Stimulated activated CD4-positive, alpha-beta T cell treated with anti-CD3 and anti-CD28 coated beads, Interleukin-15, amount 100 ng/mL, for 24 hours (primary cell): ENCODE measurements at regions not wholly inside any gene's neighbourhood (a gene's known extent, or its start where the extent isn't known, plus 50 kb on each side); places are given as distances from the start of the nearest gene placed in this dataset.
"Not testable (repeated sequence)": the region's sequence is repeated elsewhere in the genome, so short reads cannot be mapped to it uniquely, and the experiment has no call there.

Source experiments
- DNase-seq: peaks from one replicate; pipeline ENCODE4 v3.0.0-alpha.2; 2020

GRCh38 chr4:156538651-156539257 lies 432.8 kb downstream of the PDGFC start:
- no peak for DNase-seq

GRCh38 chr4:156538210-156538609 lies 433.4 kb downstream of the PDGFC start:
- no peak for DNase-seq

DNA sequence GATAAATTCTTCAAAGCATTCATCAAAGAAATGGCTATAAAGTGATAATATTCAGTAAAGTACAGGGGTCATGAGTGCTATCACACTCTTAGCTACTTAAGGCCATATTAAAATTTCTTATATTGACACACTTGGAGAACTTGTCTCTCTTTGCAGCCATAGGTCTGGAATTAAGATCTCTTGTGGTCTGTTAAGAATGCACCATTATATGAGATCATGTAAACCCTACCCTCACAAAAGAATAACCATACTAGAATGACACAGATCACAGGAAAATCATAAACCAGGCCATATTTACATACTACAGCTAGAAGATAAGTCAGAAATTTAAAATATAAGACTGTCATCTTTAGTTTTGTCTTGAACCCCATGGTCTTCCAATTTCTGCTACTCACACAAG lies 434.3 kb downstream of the PDGFC start:
- no peak for DNase-seq

DNA sequence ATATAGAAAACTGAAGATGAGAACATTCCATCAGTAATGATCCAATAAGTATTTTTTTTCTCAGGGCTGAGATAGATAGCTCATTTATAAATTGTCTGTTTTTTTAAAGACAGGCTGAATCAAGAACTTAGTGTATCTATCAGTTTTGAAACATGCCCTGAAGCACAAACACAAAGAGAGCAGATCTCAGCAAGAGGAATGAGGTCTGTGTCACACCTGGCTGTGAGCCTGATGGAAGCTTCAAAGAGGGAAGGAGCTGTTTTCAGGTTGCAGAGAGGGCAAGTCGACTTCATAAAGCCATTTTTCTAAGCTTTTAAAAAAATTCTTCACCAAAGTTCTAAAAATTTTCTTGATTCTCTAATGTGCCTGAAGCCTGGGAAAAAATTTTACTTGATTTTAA lies 434.9 kb downstream of the PDGFC start:
- no peak for DNase-seq

DNA sequence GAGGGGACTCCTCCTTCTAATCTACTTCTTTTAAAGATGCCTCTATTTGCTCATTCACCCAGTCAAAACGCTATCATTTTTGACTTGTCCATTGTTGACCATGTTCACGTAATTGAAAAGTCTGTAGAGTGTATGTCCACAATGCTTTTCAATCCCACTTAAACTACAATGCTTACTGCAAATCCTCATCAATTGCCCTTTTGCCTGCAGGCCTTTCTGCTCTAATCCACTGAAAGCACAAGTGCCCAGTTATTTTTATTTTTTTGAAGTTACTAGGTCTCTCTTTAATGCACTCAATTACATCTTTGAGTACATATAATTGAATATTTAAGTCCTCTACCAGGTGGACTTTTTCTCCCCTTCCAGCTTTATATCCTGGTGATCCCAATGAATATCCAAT lies 437.4 kb downstream of the PDGFC start:
- DNase-seq: no peak

- no peak for DNase-seq
Measured at GRCh38 chr4:156528216-156528615, 443.4 kb downstream of the PDGFC start.

DNA sequence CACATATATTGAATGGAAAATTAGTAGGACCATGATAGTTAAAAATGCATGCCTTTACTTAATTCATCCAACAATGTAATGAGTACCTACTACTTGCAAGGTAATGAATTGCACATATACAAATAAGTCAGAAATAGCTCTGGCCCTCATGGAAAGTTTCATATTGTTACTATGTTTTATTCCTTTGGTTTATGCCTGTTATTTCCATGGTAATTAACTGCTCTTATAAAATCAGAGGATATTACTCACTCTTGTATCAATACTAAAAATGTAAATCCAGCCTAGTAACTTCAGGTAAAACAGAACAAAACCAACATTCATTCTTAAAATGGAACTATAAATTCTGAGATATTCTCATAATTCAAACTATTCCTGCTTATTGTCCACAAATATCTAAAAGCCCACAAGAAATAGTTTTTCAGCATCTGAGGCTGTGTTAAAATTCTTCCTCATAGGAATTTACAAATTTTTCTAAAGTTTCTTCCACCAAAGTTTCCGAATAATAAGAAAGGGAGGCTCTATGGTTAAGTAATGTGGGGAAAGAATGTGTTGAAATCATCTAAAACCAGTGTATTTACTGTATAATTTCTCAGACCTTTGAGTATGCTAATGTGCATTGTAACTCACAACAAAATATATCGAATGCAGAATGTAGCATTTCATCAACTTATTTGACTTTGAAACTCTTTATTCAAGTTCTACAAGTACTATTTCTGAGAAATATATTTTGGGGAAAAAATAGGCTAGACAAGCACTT lies 444.2 kb downstream of the PDGFC start:
- DNase-seq: no peak

DNA sequence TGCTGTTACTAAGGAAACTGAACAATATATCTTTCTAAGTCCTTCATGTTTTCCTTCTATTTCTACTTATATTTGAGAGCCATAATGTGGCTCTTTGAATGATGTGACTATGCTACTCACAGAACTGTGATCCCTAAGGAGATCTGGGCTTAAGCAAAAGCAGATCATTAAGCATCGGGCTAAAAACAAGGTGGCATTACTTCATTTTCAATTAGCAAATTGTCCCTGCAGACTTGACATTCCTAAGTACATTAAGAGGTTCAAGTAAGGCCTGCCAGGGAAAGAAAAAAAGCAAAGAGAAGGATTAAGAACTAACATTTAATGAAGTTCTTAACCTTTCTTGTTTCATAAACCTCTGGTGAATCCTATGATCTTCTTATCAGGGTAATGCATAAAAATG lies 447.6 kb downstream of the PDGFC start:
- no peak for DNase-seq

- DNase-seq: no peak
Measured at GRCh38 chr4:156523492-156523891, 448.1 kb downstream of the PDGFC start.

DNA sequence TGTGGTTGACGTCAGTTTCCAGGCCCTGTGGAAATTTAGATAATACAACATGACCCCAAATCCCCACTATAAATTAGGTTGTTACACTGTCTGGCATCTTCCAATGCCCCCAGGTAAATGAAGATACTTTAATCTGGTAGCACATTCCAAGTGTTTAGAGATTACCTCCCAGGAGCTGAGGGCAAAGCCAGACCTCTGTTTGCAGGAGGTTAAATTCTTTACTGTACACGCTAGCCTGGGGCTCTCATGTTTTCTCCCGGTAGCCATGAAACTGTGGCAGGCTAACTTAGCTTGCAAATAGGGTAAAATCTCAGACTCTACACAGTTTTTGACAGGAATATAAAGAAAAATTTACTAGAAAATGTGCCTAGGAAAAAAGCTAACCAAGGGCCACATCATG lies 450.0 kb downstream of the PDGFC start:
- DNase-seq: no peak

DNA sequence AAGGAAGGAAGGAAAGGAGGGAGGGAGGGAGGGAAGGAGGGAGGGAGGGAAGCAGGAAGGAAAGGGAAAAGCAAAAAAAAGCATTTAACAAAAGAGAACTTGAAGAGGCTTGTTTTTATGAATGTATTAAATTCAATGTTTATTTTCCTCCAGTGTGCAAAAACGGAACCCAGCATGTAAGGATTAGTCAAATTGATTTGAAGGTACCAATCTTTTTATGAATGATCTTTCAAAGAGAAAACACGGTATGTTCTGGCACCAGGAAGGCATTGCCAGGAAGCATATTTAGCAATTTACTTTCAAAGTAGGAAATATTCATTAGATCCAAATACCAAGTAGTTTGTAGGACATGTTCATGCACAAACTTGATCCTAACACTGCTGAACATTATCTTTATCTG lies 453.6 kb downstream of the PDGFC start:
- no peak for DNase-seq

DNA sequence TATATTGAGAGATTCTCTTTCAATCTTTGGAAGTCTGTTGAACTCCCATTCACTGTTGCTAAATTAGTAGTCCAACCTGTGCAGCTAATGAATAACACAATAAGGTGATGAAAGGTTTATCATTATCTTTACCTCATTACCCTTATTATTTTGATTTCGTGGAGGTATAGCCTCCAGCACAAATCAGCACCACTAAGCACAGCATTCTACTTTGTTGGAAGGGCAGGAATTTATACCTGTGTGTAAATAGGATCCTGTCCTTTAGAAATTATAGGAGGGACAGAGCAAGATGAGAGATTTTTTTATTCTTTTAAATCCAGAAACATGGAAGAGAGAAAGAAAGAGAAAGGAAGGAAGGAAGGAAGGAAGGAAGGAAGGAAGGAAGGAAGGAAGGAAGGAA lies 454.1 kb downstream of the PDGFC start:
- no peak for DNase-seq

- DNase-seq: no peak
Measured at GRCh38 chr4:156516698-156517097, 454.9 kb downstream of the PDGFC start.

- no peak for DNase-seq
Measured at GRCh38 chr4:156515295-156515694, 456.3 kb downstream of the PDGFC start.

GRCh38 chr4:156512622-156513021 lies 459.0 kb downstream of the PDGFC start:
- DNase-seq: no peak

GRCh38 chr4:156509921-156510320 lies 461.7 kb downstream of the PDGFC start:
- not testable (repeated sequence) for DNase-seq

DNA sequence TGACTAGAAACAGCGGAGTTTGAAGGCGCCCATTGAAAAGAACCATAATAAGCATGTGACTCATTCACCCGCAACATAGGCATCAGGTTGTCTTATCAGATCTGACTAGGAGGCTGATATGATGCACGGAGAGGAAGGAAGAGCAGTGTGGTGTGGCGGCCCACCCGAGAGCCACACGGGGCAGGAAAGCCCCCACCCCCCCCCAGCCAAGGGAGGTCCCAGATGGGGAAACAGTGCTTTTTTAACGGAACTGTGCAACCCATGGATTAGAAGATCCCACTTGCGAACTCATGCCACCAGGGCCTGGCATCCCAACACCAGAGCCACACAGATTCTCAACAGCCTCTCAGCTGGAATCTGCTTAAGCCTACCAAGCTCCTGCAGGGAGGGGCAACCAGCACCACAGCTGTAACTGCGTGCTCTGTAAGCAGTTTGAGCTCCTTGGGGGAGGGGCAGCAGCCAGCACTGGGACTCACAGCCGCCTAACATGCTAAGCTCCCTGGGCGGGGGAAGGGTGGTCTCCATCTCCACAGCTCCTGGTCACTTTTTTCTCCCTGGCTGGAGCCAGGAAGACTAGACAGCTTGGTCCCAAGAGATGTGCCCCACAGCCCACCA lies 466.2 kb downstream of the PDGFC start:
- DNase-seq: no peak

DNA sequence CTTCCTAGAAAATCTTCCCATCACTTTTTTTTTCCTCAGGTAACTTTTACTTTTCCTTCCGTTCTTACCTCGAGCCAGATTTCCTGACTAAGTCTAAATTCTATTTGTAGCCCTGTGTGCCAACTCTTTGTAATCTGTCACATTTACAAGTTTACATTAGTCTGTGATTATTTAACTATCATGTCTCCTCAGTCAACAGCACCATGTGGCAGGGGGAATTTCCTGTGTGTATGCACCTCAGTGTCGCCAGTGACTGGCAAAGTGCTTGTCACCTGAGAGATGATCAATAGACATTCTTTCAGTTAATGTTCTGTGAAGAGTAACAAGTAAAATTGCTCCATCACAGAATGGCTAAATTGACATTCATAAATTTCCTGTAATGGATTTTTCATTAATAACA lies 468.5 kb downstream of the PDGFC start:
- DNase-seq: no peak

GRCh38 chr4:156501962-156502361 lies 469.6 kb downstream of the PDGFC start:
- no peak for DNase-seq

DNA sequence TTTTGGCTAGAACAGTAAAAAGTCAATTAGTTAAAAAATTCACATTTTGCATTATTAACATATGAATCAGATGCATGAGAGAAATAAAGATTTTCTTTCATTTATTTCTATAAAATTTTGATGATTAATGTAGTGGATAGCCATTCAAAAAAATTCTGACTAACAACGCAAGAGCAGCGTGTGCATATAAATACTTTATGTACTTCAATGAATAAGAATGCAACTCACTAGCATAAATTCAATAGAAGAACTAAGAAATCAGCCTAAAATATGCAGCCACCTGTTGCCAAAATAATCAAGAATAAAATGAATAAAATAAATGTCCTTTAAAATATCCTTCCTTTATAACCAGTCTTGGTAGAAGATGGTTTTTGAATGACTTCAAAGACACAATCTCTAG lies 471.9 kb downstream of the PDGFC start:
- no peak for DNase-seq

GRCh38 chr4:156497486-156497885 lies 474.1 kb downstream of the PDGFC start:
- no peak for DNase-seq

DNA sequence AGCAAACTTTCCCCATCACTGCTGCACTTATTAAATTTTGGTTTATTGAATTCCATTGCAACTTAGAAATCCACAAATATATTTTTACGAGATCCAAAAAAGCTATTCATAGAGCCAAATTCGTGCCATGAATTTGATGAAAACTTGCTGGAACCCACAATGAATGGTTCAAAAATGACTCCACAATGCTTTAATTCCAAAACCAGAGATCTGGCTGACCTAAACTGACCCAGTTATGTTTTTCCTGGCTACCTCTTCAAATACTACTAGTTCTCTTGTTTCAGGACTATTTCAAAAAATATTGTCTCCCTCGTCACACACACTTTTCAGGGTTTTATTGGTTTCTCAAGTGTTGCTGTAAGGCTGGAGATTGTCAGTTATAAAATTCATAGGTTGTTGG lies 474.8 kb downstream of the PDGFC start:
- DNase-seq: no peak

- DNase-seq: no peak
Measured at GRCh38 chr4:156495836-156496235, 475.8 kb downstream of the PDGFC start.

GRCh38 chr4:156495091-156495490 lies 476.5 kb downstream of the PDGFC start:
- no peak for DNase-seq

DNA sequence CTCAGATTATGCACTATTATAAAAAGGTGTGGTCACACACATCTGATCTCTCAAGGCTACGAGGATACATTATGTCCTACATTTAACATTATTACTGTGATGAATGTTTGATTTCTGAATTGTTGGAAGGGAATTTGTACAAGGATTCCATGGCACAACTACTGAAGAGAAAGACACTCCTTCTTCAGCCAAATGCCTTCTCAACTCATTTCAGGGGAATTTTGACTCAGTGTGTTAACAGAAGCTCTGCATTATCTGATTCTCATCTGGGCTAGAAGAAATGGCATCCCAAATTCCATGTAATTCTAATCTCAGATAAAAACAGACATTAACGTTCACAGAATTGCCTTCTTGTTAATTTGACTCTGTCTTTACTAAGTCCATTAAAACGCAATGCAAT lies 477.7 kb downstream of the PDGFC start:
- no peak for DNase-seq
